ENCODE measurements at regions not wholly inside any gene's neighbourhood (a gene's known extent, or its start where the extent isn't known, plus 50 kb on each side); places are given as distances from the start of the nearest gene placed in this dataset.
"Not testable (repeated sequence)": the region's sequence is repeated elsewhere in the genome, so short reads cannot be mapped to it uniquely, and the experiment has no call there.

- ATAC-seq, result no peak
These were observed 453.1 kb upstream of the GCFC2 start for GRCh38 chr2:76163860-76164259.

GRCh38 chr2:76160670-76161069 lies 450.0 kb upstream of the GCFC2 start:
- no peak for ATAC-seq

GRCh38 chr2:76159042-76159648 lies 448.4 kb upstream of the GCFC2 start:
- no peak for ATAC-seq

- ATAC-seq, result no peak
These were observed 446.8 kb upstream of the GCFC2 start for GRCh38 chr2:76157531-76157930.

- no peak for ATAC-seq
These were observed 444.3 kb upstream of the GCFC2 start for GRCh38 chr2:76154981-76155380.

GRCh38 chr2:76149846-76150245 lies 439.1 kb upstream of the GCFC2 start:
- ATAC-seq, result no peak

GRCh38 chr2:76139303-76139702 lies 428.6 kb upstream of the GCFC2 start:
- ATAC-seq, result not testable (repeated sequence)

- no peak for ATAC-seq
These were observed 417.9 kb upstream of the GCFC2 start for GRCh38 chr2:76128622-76129021.

- no peak for ATAC-seq
These were observed 409.5 kb upstream of the GCFC2 start for GRCh38 chr2:76120176-76120575.

GRCh38 chr2:76089683-76090082 lies 379.0 kb upstream of the GCFC2 start:
- ATAC-seq, result no peak

GRCh38 chr2:76083248-76083647 lies 372.5 kb upstream of the GCFC2 start:
- ATAC-seq, result no peak

GRCh38 chr2:76082509-76082908 lies 371.8 kb upstream of the GCFC2 start:
- ATAC-seq, result no peak

GRCh38 chr2:76080154-76080553 lies 369.4 kb upstream of the GCFC2 start:
- no peak for ATAC-seq

GRCh38 chr2:76075126-76075525 lies 364.4 kb upstream of the GCFC2 start:
- no peak for ATAC-seq

- ATAC-seq, result no peak
These were observed 363.4 kb upstream of the GCFC2 start for GRCh38 chr2:76073992-76074604.

GRCh38 chr2:76050196-76050595 lies 339.5 kb upstream of the GCFC2 start:
- no peak for ATAC-seq

GRCh38 chr2:76044701-76045100 lies 334.0 kb upstream of the GCFC2 start:
- no peak for ATAC-seq

GRCh38 chr2:76039505-76039904 lies 328.8 kb upstream of the GCFC2 start:
- ATAC-seq, result no peak

GRCh38 chr2:76027761-76028160 lies 317.0 kb upstream of the GCFC2 start:
- no peak for ATAC-seq

- ATAC-seq, result no peak
These were observed 308.4 kb upstream of the GCFC2 start for GRCh38 chr2:76019128-76019527.

GRCh38 chr2:76009484-76009883 lies 298.8 kb upstream of the GCFC2 start:
- no peak for ATAC-seq

GRCh38 chr2:76008001-76008702 lies 297.4 kb upstream of the GCFC2 start:
- ATAC-seq, result no peak

GRCh38 chr2:76000425-76000824 lies 289.7 kb upstream of the GCFC2 start:
- no peak for ATAC-seq

GRCh38 chr2:75998451-75998850 lies 287.7 kb upstream of the GCFC2 start:
- ATAC-seq, result no peak

All from esophagus mucosa (tissue), 1 donor.